Small intestine (tissue), 7 donors: ENCODE measurements at regions not wholly inside any gene's neighbourhood (a gene's known extent, or its start where the extent isn't known, plus 50 kb on each side); places are given as distances from the start of the nearest gene placed in this dataset.

ENCODE experiments used
- DNase-seq, 2 donors: peaks; one replicate each; pipeline versions ENCODE4 v3.0.0 to v3.0.0-alpha.2; 2013
- FAIRE-seq: peaks from 2 replicates; lab custom pipeline; 2012; peaks lifted over from hg19 to GRCh38; lab: Jason Lieb, UNC
- H3K27ac ChIP-seq, 3 donors: one replicate each; pipeline ENCODE4 v1.5.1; 2013; ENCODE audit warnings: low read length in 2 of 3, mild to moderate bottlenecking in 2 of 3, control low read depth in 1 of 3, inconsistent platforms in 1 of 3, low read depth in 1 of 3, moderate library complexity in 1 of 3
- H3K27me3 ChIP-seq, 3 donors: one replicate each; pipeline ENCODE4 v1.6.1; 2013; ENCODE audit warnings: low read length in 3 of 3, inconsistent platforms in 1 of 3; ENCODE audit not compliant: control insufficient read depth in 3 of 3, insufficient read depth in 3 of 3
- H3K36me3 ChIP-seq, 3 donors: one replicate each; pipeline ENCODE4 v1.6.1; 2013; ENCODE audit warnings: low read length in 3 of 3, inconsistent platforms in 1 of 3, low read depth in 1 of 3, mild to moderate bottlenecking in 1 of 3, moderate library complexity in 1 of 3; ENCODE audit not compliant: control insufficient read depth in 3 of 3, insufficient read depth in 2 of 3
- H3K4me1 ChIP-seq, 3 donors: one replicate each; pipeline ENCODE4 v1.6.1; 2013; ENCODE audit warnings: low read length in 2 of 3, inconsistent platforms in 1 of 3, low read depth in 1 of 3, mild to moderate bottlenecking in 1 of 3, moderate library complexity in 1 of 3; ENCODE audit not compliant: control insufficient read depth in 3 of 3, insufficient read depth in 2 of 3
- H3K4me3 ChIP-seq, 3 donors: one replicate each; pipeline ENCODE4 v1.5.1; 2013; ENCODE audit warnings: low read length in 3 of 3, control low read depth in 1 of 3, inconsistent platforms in 1 of 3, low read depth in 1 of 3, mild to moderate bottlenecking in 1 of 3, moderate library complexity in 1 of 3
- H3K9me3 ChIP-seq, 2 donors: one replicate each; pipeline ENCODE4 v1.6.1; 2013; ENCODE audit warnings: low read depth in 1 of 2, low read length in 1 of 2; ENCODE audit not compliant: control insufficient read depth in 2 of 2, insufficient read depth in 1 of 2
- WGBS, 3 donors: extraction: QIAGEN DNeasy Blood & Tissue Kit; methylation state at CpG; one replicate each; pipeline ENCODE4 v1.1.7; 2013; 5-methylcytosine and 5-hydroxymethylcytosine counted together
- donor health status: healthy with polysubstance abuse.
- donor health status: control.
- donor health status: control.
- donor health status: Bipolar disorder and iron deficiency.
- donor health status: healthy.

GRCh38 chr2:167548396-167548795 is 660.1 kb downstream of the XIRP2 start:
- no peak overlapping the region for H3K4me3 ChIP-seq
- H3K27ac ChIP-seq: no peak overlapping the region
- no peaks in the 10 kb centered on the region for H3K4me1 ChIP-seq
- no peaks in the 10 kb centered on the region for H3K27me3 ChIP-seq
- FAIRE-seq (no peak), DNase-seq (no peak)
- H3K36me3 ChIP-seq: no peaks in the 10 kb centered on the region
- 64 to 75% (median 65%) methylated on average over 2 of the region's 2 CpGs for WGBS, 3 donors
- peaks cover 0 to 3% of the 10 kb centered on the region in 2 donors for H3K9me3 ChIP-seq

- 94 to 99% (median 97%) methylated on average over 19 of the region's 19 CpGs for WGBS, 3 donors
- no peaks in the 10 kb centered on the region for H3K4me1 ChIP-seq
- no peak overlapping the region for H3K4me3 ChIP-seq
- no peaks in the 10 kb centered on the region for H3K27me3 ChIP-seq
- peaks cover 0 to 3% of the 10 kb centered on the region in 2 donors for H3K9me3 ChIP-seq
- H3K36me3 ChIP-seq: no peaks in the 10 kb centered on the region
- no peak overlapping the region for H3K27ac ChIP-seq
- no peak for FAIRE-seq
- no peak for DNase-seq
These were observed 656.3 kb downstream of the XIRP2 start for GRCh38 chr2:167544602-167545001.

GRCh38 chr2:167543721-167544120 is 655.4 kb downstream of the XIRP2 start:
- Histone ChIP-seq H3K4me1 (no peaks in the 10 kb centered on the region), H3K36me3 (no peaks in the 10 kb centered on the region), H3K9me3 (peaks cover 0 to 3% of the 10 kb centered on the region in 2 donors), H3K27me3 (no peaks in the 10 kb centered on the region), H3K27ac (no peak overlapping the region), H3K4me3 (no peak overlapping the region)
- WGBS, 3 donors: 82 to 92% (median 88%) methylated on average over 4 of the region's 4 CpGs
- no peak for FAIRE-seq
- no peak for DNase-seq

- no peaks in the 10 kb centered on the region for H3K4me1 ChIP-seq
- 83 to 86% (median 84%) methylated on average over 4 of the region's 4 CpGs for WGBS, 3 donors
- no peak overlapping the region for H3K27ac ChIP-seq
- DNase-seq: no peak
- FAIRE-seq: no peak
- no peaks in the 10 kb centered on the region for H3K9me3 ChIP-seq
- no peaks in the 10 kb centered on the region for H3K27me3 ChIP-seq
- H3K4me3 ChIP-seq: no peak overlapping the region
- no peaks in the 10 kb centered on the region for H3K36me3 ChIP-seq
These were observed 649.5 kb downstream of the XIRP2 start for GRCh38 chr2:167537743-167538142.

GRCh38 chr2:167534443-167534842 is 646.2 kb downstream of the XIRP2 start:
- Histone ChIP-seq H3K9me3 (no peaks in the 10 kb centered on the region), H3K4me3 (no peak overlapping the region), H3K36me3 (no peaks in the 10 kb centered on the region), H3K27me3 (no peaks in the 10 kb centered on the region), H3K4me1 (no peaks in the 10 kb centered on the region), H3K27ac (no peak overlapping the region)
- 81 to 89% (median 82%) methylated on average over 1 of the region's 1 CpG for WGBS, 3 donors
- FAIRE-seq (no peak), DNase-seq (no peak)

GRCh38 chr2:167524786-167525185 is 636.5 kb downstream of the XIRP2 start:
- Histone ChIP-seq H3K9me3 (no peaks in the 10 kb centered on the region), H3K36me3 (no peaks in the 10 kb centered on the region), H3K27me3 (no peaks in the 10 kb centered on the region), H3K4me3 (no peak overlapping the region), H3K4me1 (no peaks in the 10 kb centered on the region), H3K27ac (no peak overlapping the region)
- 47 to 56% (median 47%) methylated on average over 2 of the region's 2 CpGs for WGBS, 3 donors
- FAIRE-seq: no peak
- no peak for DNase-seq

GRCh38 chr2:167510071-167510759 is 621.9 kb downstream of the XIRP2 start:
- WGBS, 3 donors: 26 to 34% (median 28%) methylated on average over 2 of the region's 2 CpGs
- H3K4me3 ChIP-seq: no peak overlapping the region
- no peak overlapping the region for H3K27ac ChIP-seq
- H3K27me3 ChIP-seq: no peaks in the 10 kb centered on the region
- no peaks in the 10 kb centered on the region for H3K4me1 ChIP-seq
- no peak for FAIRE-seq
- H3K36me3 ChIP-seq: no peaks in the 10 kb centered on the region
- DNase-seq: no peak
- H3K9me3 ChIP-seq: no peaks in the 10 kb centered on the region

GRCh38 chr2:167509586-167509985 is 621.3 kb downstream of the XIRP2 start:
- H3K9me3 ChIP-seq: no peaks in the 10 kb centered on the region
- H3K36me3 ChIP-seq: no peaks in the 10 kb centered on the region
- DNase-seq: no peak
- WGBS, 3 donors: 5 to 19% (median 16%) methylated on average over 4 of the region's 4 CpGs
- FAIRE-seq: no peak
- no peaks in the 10 kb centered on the region for H3K27me3 ChIP-seq
- no peak overlapping the region for H3K4me3 ChIP-seq
- no peaks in the 10 kb centered on the region for H3K4me1 ChIP-seq
- H3K27ac ChIP-seq: no peak overlapping the region

GRCh38 chr2:167508709-167509108 is 620.4 kb downstream of the XIRP2 start:
- DNase-seq (no peak), FAIRE-seq (no peak)
- Histone ChIP-seq H3K4me1 (no peaks in the 10 kb centered on the region), H3K4me3 (no peak overlapping the region), H3K36me3 (no peaks in the 10 kb centered on the region), H3K27ac (no peak overlapping the region), H3K27me3 (no peaks in the 10 kb centered on the region), H3K9me3 (no peaks in the 10 kb centered on the region)
- WGBS, 3 donors: 57 to 71% (median 68%) methylated on average over 1 of the region's 1 CpG
